SK-MEL-5 (cell line): ENCODE measurements at regions not wholly inside any gene's neighbourhood (a gene's known extent, or its start where the extent isn't known, plus 50 kb on each side); places are given as distances from the start of the nearest gene placed in this dataset.
"Not testable (repeated sequence)": the region's sequence is repeated elsewhere in the genome, so short reads cannot be mapped to it uniquely, and the experiment has no call there.

Experiments
- DNase-seq: peaks from one replicate; pipeline ENCODE4 v3.0.0-alpha.2; 2016; ENCODE audit warnings: low read depth, low spot score
- in situ Hi-C: cut with HindIII; loops from 2 replicates; pipeline ENCODE4 v1.10.0; 2016; ENCODE audit warnings: low sequenced_read_pairs, high pct_unique_total_duplicates, low pct_unique_long_range_greater_than_20kb
- small RNA-seq, 2 experiments: library from RNA; depleted of rRNA; stranded (forward); fragments of <200 nt; gene quantifications; one replicate each; pipeline ENCODE3, GENCODE V24; 2014

DNA sequence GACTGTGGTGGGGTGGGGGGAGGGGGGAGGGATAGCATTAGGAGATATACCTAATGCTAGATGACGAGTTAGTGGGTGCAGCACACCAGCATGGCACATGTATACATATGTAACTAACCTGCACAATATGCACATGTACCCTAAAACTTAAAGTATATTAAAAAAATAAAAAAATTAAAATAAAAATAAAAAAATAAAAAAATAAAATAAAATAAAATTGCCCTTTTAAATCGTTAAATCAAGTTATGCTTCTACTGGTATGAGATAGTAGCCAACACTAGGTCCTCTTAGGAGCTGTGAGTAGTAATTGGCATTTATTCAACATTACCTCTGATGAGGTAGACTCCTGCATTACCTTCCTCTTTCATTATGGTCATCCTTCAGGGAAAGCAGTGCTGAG lies 52.9 kb upstream of the FAM241A start:
- in situ Hi-C loops, DNase-seq: not testable (repeated sequence)

DNA sequence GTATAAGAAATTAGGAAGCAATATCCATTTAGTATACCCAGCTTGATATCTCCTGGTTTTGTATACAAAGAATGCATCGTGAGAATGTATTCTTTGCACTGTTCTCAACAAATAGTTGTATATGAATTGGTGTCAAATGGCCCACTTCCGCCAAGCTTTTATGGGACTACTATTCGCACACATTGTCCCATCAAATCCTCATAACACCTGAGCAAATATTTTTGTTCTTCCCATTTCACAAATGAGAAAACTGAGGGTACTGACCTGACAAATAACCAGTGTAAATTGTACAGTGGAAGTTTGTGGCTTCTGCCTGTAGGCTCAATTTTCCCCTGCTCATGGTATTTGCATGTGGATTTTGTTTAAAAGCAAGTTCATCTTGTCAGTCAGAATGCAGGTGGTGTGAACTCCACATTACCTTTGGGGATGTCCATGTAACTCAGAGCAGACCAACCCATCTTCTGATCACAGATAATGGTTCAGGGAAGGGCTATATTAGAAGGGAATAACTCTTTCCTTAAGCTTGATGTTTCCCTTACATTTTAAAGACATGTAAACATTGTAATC lies 51.5 kb upstream of the FAM241A start:
- in situ Hi-C loops: no loop called here

GRCh38 chr4:112094330-112094729 lies 50.9 kb upstream of the FAM241A start:
- DNase-seq: no peak
- in situ Hi-C loops: no loop called here

More for the DNA sequence above, 51.5 kb upstream of the FAM241A start:
- DNase-seq: no peak

Small RNA genes in the stretch of these regions (small RNA-seq; reads per million reads assigned to genes)
- gene MIR297: 0 reads per million in 2 experiments
- 0 reads per million in 2 experiments for gene RNU6-289P
